IMR-90 (cell line): ENCODE measurements at regions not wholly inside any gene's neighbourhood (a gene's known extent, or its start where the extent isn't known, plus 50 kb on each side); places are given as distances from the start of the nearest gene placed in this dataset.

ENCODE experiments used
- ATAC-seq: fragments of 200-7000 bp; cut with Tn5 transposase; 2 replicates; pipeline ENCODE4 v1.9.1; 2020; ENCODE audit warnings: low read depth, mild to moderate bottlenecking, moderate library complexity
- BruUV-seq: library from RNA; stranded (reverse); fragments of 400-500 nt; replicated peaks from 2 replicates; lab custom pipeline; 2021; lab: Mats Ljungman, UMichigan
- CTCF ChIA-PET: fragments of 300-600 bp; formaldehyde crosslinking; extraction: SDS; loops from one replicate; lab custom pipeline; 2021; ENCODE audit warnings: antibody characterized with exemption; lab: Yijun Ruan, JAX
- POLR2A ChIA-PET: fragments of 300-600 bp; sonication (Branson Sonifier 250); formaldehyde crosslinking; loops from one replicate; lab custom pipeline; 2022; ENCODE audit warnings: antibody characterized with exemption; ENCODE audit not compliant: unreplicated experiment; lab: Charles Lee
- DNase-seq: peaks from one replicate; pipeline ENCODE4 v3.0.0; 2013
- H2AFZ ChIP-seq: replicated peaks from 2 replicates; pipeline ENCODE3; 2013; ENCODE audit warnings: low read length, mild to moderate bottlenecking; ENCODE audit not compliant: poor library complexity
- H2AK5ac ChIP-seq: 2 replicates; pipeline ENCODE4 v1.6.1; 2013; ENCODE audit warnings: low read depth, low read length, inconsistent platforms
- H2AK9ac ChIP-seq: replicated peaks from 2 replicates; pipeline ENCODE3; 2013; ENCODE audit warnings: mild to moderate bottlenecking, low read depth, low read length, moderate library complexity; ENCODE audit not compliant: poor library complexity
- H2BK120ac ChIP-seq: 2 replicates; pipeline ENCODE4 v1.6.1; 2013; ENCODE audit warnings: low read depth, low read length, inconsistent platforms
- H2BK15ac ChIP-seq: 3 replicates; pipeline ENCODE4 v1.6.1; 2013; ENCODE audit warnings: low read depth, low read length, inconsistent platforms
- H2BK20ac ChIP-seq: 2 replicates; pipeline ENCODE4 v1.6.1; 2013; ENCODE audit warnings: low read depth, mild to moderate bottlenecking, inconsistent platforms, low read length, moderate library complexity
- H2BK5ac ChIP-seq: 2 replicates; pipeline ENCODE4 v1.6.1; 2013; ENCODE audit warnings: mild to moderate bottlenecking, low read depth, low read length, inconsistent platforms; ENCODE audit not compliant: poor library complexity, severe bottlenecking
- H3K14ac ChIP-seq: replicated peaks from 2 replicates; pipeline ENCODE4 v1.6.1; 2013; ENCODE audit warnings: low read depth, low read length, inconsistent platforms
- H3K18ac ChIP-seq: 2 replicates; pipeline ENCODE4 v1.6.1; 2013; ENCODE audit warnings: low read depth, low read length, control low read depth
- H3K23ac ChIP-seq: 2 replicates; pipeline ENCODE4 v1.6.1; 2013; ENCODE audit warnings: low read depth, low read length, inconsistent platforms
- H3K27ac ChIP-seq: 2 replicates; pipeline ENCODE4 v1.5.1; 2013; ENCODE audit warnings: mild to moderate bottlenecking, control low read depth, low read length; ENCODE audit not compliant: insufficient read depth
- H3K27me3 ChIP-seq: 2 replicates; pipeline ENCODE4 v1.6.1; 2013; ENCODE audit warnings: low read length; ENCODE audit not compliant: control insufficient read depth, insufficient read depth
- H3K36me3 ChIP-seq: 2 replicates; pipeline ENCODE4 v1.6.1; 2013; ENCODE audit warnings: low read length, mixed read lengths; ENCODE audit not compliant: control insufficient read depth, insufficient read depth
- H3K4ac ChIP-seq: 2 replicates; pipeline ENCODE4 v1.6.1; 2013; ENCODE audit warnings: low read depth, low read length, inconsistent platforms
- H3K4me1 ChIP-seq: 2 replicates; pipeline ENCODE4 v1.6.1; 2013; ENCODE audit warnings: low read length, mixed read lengths; ENCODE audit not compliant: control insufficient read depth, insufficient read depth
- H3K4me2 ChIP-seq: 2 replicates; pipeline ENCODE4 v1.6.1; 2013; ENCODE audit warnings: low read depth, mild to moderate bottlenecking, control low read depth, low read length, moderate library complexity
- H3K4me3 ChIP-seq: 2 replicates; pipeline ENCODE4 v1.5.1; 2013; ENCODE audit warnings: low read depth, mild to moderate bottlenecking, control low read depth, low read length, moderate library complexity; ENCODE audit not compliant: insufficient read depth
- H3K56ac ChIP-seq: 2 replicates; pipeline ENCODE4 v1.6.1; 2013; ENCODE audit warnings: low read length, inconsistent platforms; ENCODE audit not compliant: insufficient read depth; ENCODE audit errors: extremely low read depth
- H3K79me1 ChIP-seq, 2 experiments: 2 replicates each; pipeline ENCODE4 v1.6.1; 2013; ENCODE audit warnings: low read length in 2 of 2, inconsistent platforms in 1 of 2, low read depth in 1 of 2
- H3K9ac ChIP-seq: 2 replicates; pipeline ENCODE4 v1.6.1; 2013; ENCODE audit warnings: low read depth, low read length, control low read depth
- H3K9me1 ChIP-seq: 2 replicates; pipeline ENCODE4 v1.6.1; 2013; ENCODE audit warnings: low read length, inconsistent platforms; ENCODE audit not compliant: insufficient read depth
- H3K9me3 ChIP-seq: 2 replicates; pipeline ENCODE4 v1.6.1; 2013; ENCODE audit warnings: low read length; ENCODE audit not compliant: control insufficient read depth, insufficient read depth
- H4K20me1 ChIP-seq: 2 replicates; pipeline ENCODE4 v1.6.1; 2013; ENCODE audit warnings: low read length, inconsistent platforms; ENCODE audit not compliant: insufficient read depth
- H4K5ac ChIP-seq: 2 replicates; pipeline ENCODE4 v1.6.1; 2013; ENCODE audit warnings: mild to moderate bottlenecking, low read depth, low read length, control low read depth
- H4K8ac ChIP-seq, 2 experiments: 2 replicates each; pipeline ENCODE4 v1.6.1; 2013; ENCODE audit warnings: low read depth in 2 of 2, low read length in 2 of 2, control low read depth in 1 of 2, inconsistent platforms in 1 of 2
- H4K91ac ChIP-seq: 2 replicates; pipeline ENCODE4 v1.6.1; 2013; ENCODE audit warnings: low read depth, low read length, inconsistent platforms; ENCODE audit not compliant: insufficient read depth
- NFE2L2 ChIP-seq: fragments of 150-350 bp; IDR thresholded peaks from 2 replicates; pipeline ENCODE4 v1.6.1; 2016; ENCODE audit warnings: low read depth, mild to moderate bottlenecking, low read length
- dilution Hi-C: fragments of 300-500 bp; cut with HindIII; formaldehyde crosslinking; loops from one replicate; pipeline ENCODE4 v1.14.3; 2018; ENCODE audit warnings: low sequenced_read_pairs; ENCODE audit not compliant: unreplicated experiment
- in situ Hi-C: fragments of 300-500 bp; cut with MboI; formaldehyde crosslinking; loops from 3 replicates; pipeline ENCODE4 v1.14.3; 2019; ENCODE audit warnings: low sequenced_read_pairs, inconsistent platforms, mixed read lengths
- intact Hi-C: fragments of 100-400 bp; cut with micrococcal nuclease; formaldehyde crosslinking; loops from 2 replicates; pipeline ENCODE4 v1.10.0; 2022

GRCh38 chr2:34844629-34845028 is 1245.5 kb upstream of the FAM98A start:
- intact Hi-C loops, result no loop called here
- H3K18ac ChIP-seq, result no peak overlapping the region
- H3K27ac ChIP-seq, result no peak overlapping the region
- dilution Hi-C loops, result no loop called here
- no peak overlapping the region for H3K4me2 ChIP-seq
- no peak overlapping the region for H2AK9ac ChIP-seq
- no peak overlapping the region for H2AFZ ChIP-seq
- POLR2A ChIA-PET, result no interaction called here
- in situ Hi-C loops, result no loop called here
- H3K36me3 ChIP-seq, result no peaks in the 10 kb centered on the region
- TF ChIP-seq NFE2L2, result no peak
- no peak overlapping the region for H4K8ac ChIP-seq
- CTCF ChIA-PET, result no interaction called here
- peaks cover 7% of the 10 kb centered on the region for H3K9me3 ChIP-seq
- no peak overlapping the region for H2AK5ac ChIP-seq
- no peak overlapping the region for H4K91ac ChIP-seq
- no peak overlapping the region for H3K9ac ChIP-seq
- BruUV-seq, result no TSS peak
- H4K5ac ChIP-seq, result no peak overlapping the region
- no peak overlapping the region for H3K14ac ChIP-seq
- no peak overlapping the region for H3K4me3 ChIP-seq
- H3K4me1 ChIP-seq, result no peaks in the 10 kb centered on the region
- H3K4ac ChIP-seq, result no peak overlapping the region
- H2BK15ac ChIP-seq, result no peak overlapping the region
- H3K79me1 ChIP-seq, result no peaks in the 10 kb centered on the region
- no peak overlapping the region for H3K23ac ChIP-seq
- no peak for DNase-seq
- H3K9me1 ChIP-seq, result no peaks in the 10 kb centered on the region
- H3K56ac ChIP-seq, result no peak overlapping the region
- H4K20me1 ChIP-seq, result no peaks in the 10 kb centered on the region
- no peaks in the 10 kb centered on the region for H3K27me3 ChIP-seq
- no peak overlapping the region for H2BK20ac ChIP-seq
- no peak overlapping the region for H2BK5ac ChIP-seq
- no peak overlapping the region for H2BK120ac ChIP-seq
- ATAC-seq, result no peak
